HEK293 (cell line): ENCODE measurements at regions not wholly inside any gene's neighbourhood (a gene's known extent, or its start where the extent isn't known, plus 50 kb on each side); places are given as distances from the start of the nearest gene placed in this dataset.

Source experiments
- CTCF ChIA-PET: fragments of 350-600 bp; formaldehyde crosslinking; extraction: SDS; loops from one replicate; lab custom pipeline; 2021; ENCODE audit warnings: antibody characterized with exemption; lab: Yijun Ruan, JAX
- POLR2A ChIA-PET: fragments of 300-600 bp; formaldehyde crosslinking; extraction: SDS; loops from one replicate; lab custom pipeline; 2020; ENCODE audit warnings: antibody characterized with exemption, inconsistent platforms; lab: Yijun Ruan, JAX
- H3K27ac ChIP-seq: fragments of 200-500 bp; sonication (Bioruptor generic); 2 replicates; pipeline ENCODE4 v1.5.1; 2014; ENCODE audit warnings: low read depth, low read length, control low read depth, inconsistent platforms; ENCODE audit errors: extremely low read depth
- H3K36me3 ChIP-seq, 2 experiments: fragments of 200-500 bp in 1 of 2; sonication (Bioruptor generic) in 1 of 2; 1 replicate in 1 of 2; 2 replicates in 1 of 2; pipeline ENCODE4 v1.5.1; 2014 to 2017; ENCODE audit warnings: inconsistent platforms in 2 of 2, low read length in 2 of 2; ENCODE audit not compliant: control insufficient read depth in 2 of 2, insufficient read depth in 1 of 2
- H3K4me1 ChIP-seq: fragments of 200-500 bp; sonication (Bioruptor generic); 2 replicates; pipeline ENCODE4 v1.5.1; 2014; ENCODE audit warnings: mild to moderate bottlenecking, low read length, inconsistent platforms; ENCODE audit not compliant: control insufficient read depth, insufficient read depth
- H3K4me3 ChIP-seq: 2 replicates; pipeline ENCODE4 v1.5.1; 2011; ENCODE audit warnings: low read depth, mild to moderate bottlenecking, control low read depth, low read length, moderate library complexity
- H3K9me3 ChIP-seq: fragments of 200-500 bp; sonication (Bioruptor generic); 2 replicates; pipeline ENCODE4 v1.5.1; 2014; ENCODE audit warnings: low read depth, low read length, inconsistent platforms; ENCODE audit not compliant: control insufficient read depth, insufficient read depth
- BCL11A ChIP-seq: fragments of 450-650 bp; formaldehyde crosslinking; IDR thresholded peaks from 2 replicates; pipeline ENCODE4 v1.5.1; 2016; ENCODE audit warnings: low read depth, missing biosample characterization, missing genetic modification characterization
- EGR2 ChIP-seq: fragments of 450-650 bp; formaldehyde crosslinking; IDR thresholded peaks from 2 replicates; pipeline ENCODE4 v1.5.1; 2016; ENCODE audit warnings: low read depth, missing biosample characterization, missing genetic modification characterization
- MZF1 ChIP-seq: fragments of 450-650 bp; formaldehyde crosslinking; IDR thresholded peaks from 2 replicates; pipeline ENCODE4 v1.5.1; 2017; ENCODE audit warnings: missing biosample characterization, missing genetic modification characterization, borderline replicate concordance
- OSR2 ChIP-seq: fragments of 450-650 bp; formaldehyde crosslinking; IDR thresholded peaks from 2 replicates; pipeline ENCODE4 v1.5.1; 2016; ENCODE audit warnings: missing biosample characterization, missing genetic modification characterization
- SALL2 ChIP-seq: fragments of 450-650 bp; formaldehyde crosslinking; IDR thresholded peaks from 2 replicates; pipeline ENCODE4 v1.5.0; 2017; ENCODE audit warnings: missing biosample characterization, mild to moderate bottlenecking, missing genetic modification characterization, borderline replicate concordance
- SCRT1 ChIP-seq: fragments of 450-650 bp; formaldehyde crosslinking; IDR thresholded peaks from 2 replicates; pipeline ENCODE4 v1.5.1; 2016; ENCODE audit warnings: missing biosample characterization, missing genetic modification characterization, borderline replicate concordance
- WT1 ChIP-seq: fragments of 450-650 bp; formaldehyde crosslinking; IDR thresholded peaks from 2 replicates; pipeline ENCODE4 v1.5.1; 2016; ENCODE audit warnings: missing biosample characterization, missing genetic modification characterization
- ZFP41 ChIP-seq: fragments of 450-650 bp; formaldehyde crosslinking; IDR thresholded peaks from 2 replicates; pipeline ENCODE4 v1.5.1; 2016; ENCODE audit warnings: missing biosample characterization, missing genetic modification characterization, borderline replicate concordance
- ZNF112 ChIP-seq: fragments of 450-650 bp; formaldehyde crosslinking; IDR thresholded peaks from 2 replicates; pipeline ENCODE4 v1.5.0; 2017; ENCODE audit warnings: missing biosample characterization, missing genetic modification characterization
- ZNF184 ChIP-seq: fragments of 450-650 bp; IDR thresholded peaks from 2 replicates; pipeline ENCODE4 v1.5.1; 2018; ENCODE audit warnings: missing biosample characterization, mild to moderate bottlenecking, missing genetic modification characterization
- ZNF19 ChIP-seq: fragments of 450-650 bp; formaldehyde crosslinking; IDR thresholded peaks from 2 replicates; pipeline ENCODE4; 2016; ENCODE audit warnings: missing biosample characterization, missing genetic modification characterization, low read depth
- ZNF266 ChIP-seq: fragments of 450-650 bp; formaldehyde crosslinking; IDR thresholded peaks from 2 replicates; pipeline ENCODE4 v1.5.1; 2016; ENCODE audit warnings: missing biosample characterization, missing genetic modification characterization, low read depth
- ZNF350 ChIP-seq: fragments of 450-650 bp; formaldehyde crosslinking; IDR thresholded peaks from 2 replicates; pipeline ENCODE4 v1.5.0; 2017; ENCODE audit warnings: missing biosample characterization, mild to moderate bottlenecking, missing genetic modification characterization
- ZNF366 ChIP-seq: fragments of 450-650 bp; formaldehyde crosslinking; conservative IDR thresholded peaks from 2 replicates; pipeline ENCODE4 v1.5.1; 2016; ENCODE audit warnings: missing biosample characterization, missing genetic modification characterization
- ZNF37A ChIP-seq: fragments of 450-650 bp; IDR thresholded peaks from 2 replicates; pipeline ENCODE4 v1.5.1; 2018; ENCODE audit warnings: missing biosample characterization, missing genetic modification characterization
- ZNF416 ChIP-seq: fragments of 450-650 bp; formaldehyde crosslinking; IDR thresholded peaks from 2 replicates; pipeline ENCODE4 v1.5.1; 2016; ENCODE audit warnings: missing biosample characterization, missing genetic modification characterization
- ZNF426 ChIP-seq: fragments of 450-650 bp; formaldehyde crosslinking; IDR thresholded peaks from 2 replicates; pipeline ENCODE4 v1.5.1; 2017; ENCODE audit warnings: missing biosample characterization, missing genetic modification characterization, mild to moderate bottlenecking, inconsistent platforms, moderate library complexity
- ZNF449 ChIP-seq: fragments of 450-650 bp; formaldehyde crosslinking; IDR thresholded peaks from 2 replicates; pipeline ENCODE4 v1.5.1; 2017; ENCODE audit warnings: missing biosample characterization, mild to moderate bottlenecking, missing genetic modification characterization, moderate library complexity
- ZNF530 ChIP-seq: fragments of 450-650 bp; formaldehyde crosslinking; IDR thresholded peaks from 2 replicates; pipeline ENCODE4 v1.5.1; 2016; ENCODE audit warnings: low read depth, missing biosample characterization, missing genetic modification characterization
- ZNF623 ChIP-seq: fragments of 450-650 bp; formaldehyde crosslinking; IDR thresholded peaks from 2 replicates; pipeline ENCODE4 v1.5.1; 2016; ENCODE audit warnings: missing biosample characterization, missing genetic modification characterization
- ZNF624 ChIP-seq: fragments of 450-650 bp; formaldehyde crosslinking; IDR thresholded peaks from 2 replicates; pipeline ENCODE4 v1.5.1; 2017; ENCODE audit warnings: missing biosample characterization, missing genetic modification characterization
- ZNF701 ChIP-seq: fragments of 450-650 bp; formaldehyde crosslinking; IDR thresholded peaks from 2 replicates; pipeline ENCODE4 v1.5.1; 2016; ENCODE audit warnings: missing biosample characterization, missing genetic modification characterization
- ZNF785 ChIP-seq: fragments of 450-650 bp; formaldehyde crosslinking; IDR thresholded peaks from 2 replicates; pipeline ENCODE4 v1.5.1; 2016; ENCODE audit warnings: missing biosample characterization, missing genetic modification characterization
- ZNF837 ChIP-seq: fragments of 450-650 bp; formaldehyde crosslinking; IDR thresholded peaks from 2 replicates; pipeline ENCODE4 v1.5.1; 2016; ENCODE audit warnings: missing biosample characterization, missing genetic modification characterization
- TF ChIP-seq, protein P1 (sequence below): fragments of 450-650 bp; formaldehyde crosslinking; IDR thresholded peaks from 2 replicates; pipeline ENCODE4 v1.5.1; 2017; ENCODE audit warnings: missing biosample characterization, missing genetic modification characterization
- TF ChIP-seq, protein P2 (sequence below): fragments of 450-650 bp; formaldehyde crosslinking; IDR thresholded peaks from 2 replicates; pipeline ENCODE4 v1.5.1; 2017; ENCODE audit warnings: missing biosample characterization, missing genetic modification characterization
- TF ChIP-seq, protein P3 (sequence below): fragments of 450-650 bp; formaldehyde crosslinking; IDR thresholded peaks from 2 replicates; pipeline ENCODE4 v1.5.1; 2016; ENCODE audit warnings: missing biosample characterization, missing genetic modification characterization
- TF ChIP-seq, protein P4 (sequence below): fragments of 450-650 bp; formaldehyde crosslinking; IDR thresholded peaks from 2 replicates; pipeline ENCODE4 v1.5.1; 2016; ENCODE audit warnings: missing biosample characterization, missing genetic modification characterization

DNA sequence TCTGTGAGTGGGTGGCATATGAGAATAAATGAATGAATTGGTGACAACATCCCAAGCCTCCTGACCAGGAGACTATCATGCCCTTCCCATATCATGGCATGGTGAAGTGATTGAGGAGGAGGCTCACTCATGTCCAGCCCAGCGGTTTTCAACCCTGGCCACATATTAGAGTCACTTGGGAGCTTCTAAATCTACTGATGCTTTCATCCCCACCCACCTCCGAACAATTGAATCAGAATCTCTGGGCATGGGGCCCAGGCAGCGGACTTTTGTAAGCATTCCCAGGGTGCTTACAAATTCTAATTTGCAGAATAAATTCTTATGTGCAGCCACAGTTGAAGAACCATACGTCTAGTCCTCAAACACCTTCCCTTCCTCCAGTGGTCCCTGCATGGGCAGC, 81.7 kb upstream of the SEC11C start (continued):
- no peak for TF ChIP-seq ZNF350 (tag by site-specific recombination)
- no peak for TF ChIP-seq MZF1 (tag by site-specific recombination)
- TF ChIP-seq ZNF112: no peak
- TF ChIP-seq ZNF701 (tag by site-specific recombination): no peak

DNA sequence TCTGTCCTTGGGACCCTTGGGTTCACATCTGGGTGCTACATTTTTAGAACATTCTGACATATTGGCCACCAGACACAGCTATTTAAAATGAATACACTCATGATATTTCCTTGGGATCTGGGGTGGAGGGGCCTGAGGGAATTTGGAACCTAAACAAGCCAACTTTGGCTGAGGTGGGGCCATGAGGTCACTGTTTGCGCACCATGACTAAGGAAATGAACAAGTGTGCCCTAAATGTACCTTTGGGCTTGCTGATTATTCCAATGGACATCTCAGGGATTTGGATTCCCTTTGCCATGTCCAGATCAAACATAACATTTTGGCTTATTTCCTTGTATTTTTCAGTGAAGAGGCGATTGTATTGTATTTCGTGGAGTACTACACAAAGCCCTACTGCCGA, 80.5 kb upstream of the SEC11C start:
- no peak for TF ChIP-seq ZNF449 (tag by site-specific recombination)
- no peak for TF ChIP-seq ZNF416 (tag by site-specific recombination)
- no peak for TF ChIP-seq ZNF19 (tag by site-specific recombination)
- TF ChIP-seq, protein P1, sequence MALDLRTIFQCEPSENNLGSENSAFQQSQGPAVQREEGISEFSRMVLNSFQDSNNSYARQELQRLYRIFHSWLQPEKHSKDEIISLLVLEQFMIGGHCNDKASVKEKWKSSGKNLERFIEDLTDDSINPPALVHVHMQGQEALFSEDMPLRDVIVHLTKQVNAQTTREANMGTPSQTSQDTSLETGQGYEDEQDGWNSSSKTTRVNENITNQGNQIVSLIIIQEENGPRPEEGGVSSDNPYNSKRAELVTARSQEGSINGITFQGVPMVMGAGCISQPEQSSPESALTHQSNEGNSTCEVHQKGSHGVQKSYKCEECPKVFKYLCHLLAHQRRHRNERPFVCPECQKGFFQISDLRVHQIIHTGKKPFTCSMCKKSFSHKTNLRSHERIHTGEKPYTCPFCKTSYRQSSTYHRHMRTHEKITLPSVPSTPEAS (tag by site-specific recombination): no peak
- TF ChIP-seq, protein P2, sequence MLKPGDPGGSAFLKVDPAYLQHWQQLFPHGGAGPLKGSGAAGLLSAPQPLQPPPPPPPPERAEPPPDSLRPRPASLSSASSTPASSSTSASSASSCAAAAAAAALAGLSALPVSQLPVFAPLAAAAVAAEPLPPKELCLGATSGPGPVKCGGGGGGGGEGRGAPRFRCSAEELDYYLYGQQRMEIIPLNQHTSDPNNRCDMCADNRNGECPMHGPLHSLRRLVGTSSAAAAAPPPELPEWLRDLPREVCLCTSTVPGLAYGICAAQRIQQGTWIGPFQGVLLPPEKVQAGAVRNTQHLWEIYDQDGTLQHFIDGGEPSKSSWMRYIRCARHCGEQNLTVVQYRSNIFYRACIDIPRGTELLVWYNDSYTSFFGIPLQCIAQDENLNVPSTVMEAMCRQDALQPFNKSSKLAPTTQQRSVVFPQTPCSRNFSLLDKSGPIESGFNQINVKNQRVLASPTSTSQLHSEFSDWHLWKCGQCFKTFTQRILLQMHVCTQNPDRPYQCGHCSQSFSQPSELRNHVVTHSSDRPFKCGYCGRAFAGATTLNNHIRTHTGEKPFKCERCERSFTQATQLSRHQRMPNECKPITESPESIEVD (tag by site-specific recombination): no peak
- no peak for TF ChIP-seq ZNF266 (tag by site-specific recombination)
- TF ChIP-seq SCRT1 (tag by site-specific recombination): no peak
- TF ChIP-seq, all 188 proteins: peak for 0
- no peaks in the 10 kb centered on the region for H3K9me3 ChIP-seq
- H3K4me1 ChIP-seq: peaks cover 14% of the 10 kb centered on the region
- no peak overlapping the region for H3K27ac ChIP-seq
- ChIA-PET CTCF (interaction anchor here (0.6 to 4.8 kb wide), 7 partner anchors 7 to 344 kb away, joined by 3 to 57 read pairs (median 8); no protein-coding TSS in a partner anchor), POLR2A (no interaction called here)
- H3K36me3 ChIP-seq: no peaks in the 10 kb centered on the region
- no peak overlapping the region for H3K4me3 ChIP-seq

- TF ChIP-seq EGR2 (tag by site-specific recombination): no peak
- TF ChIP-seq, protein P3, sequence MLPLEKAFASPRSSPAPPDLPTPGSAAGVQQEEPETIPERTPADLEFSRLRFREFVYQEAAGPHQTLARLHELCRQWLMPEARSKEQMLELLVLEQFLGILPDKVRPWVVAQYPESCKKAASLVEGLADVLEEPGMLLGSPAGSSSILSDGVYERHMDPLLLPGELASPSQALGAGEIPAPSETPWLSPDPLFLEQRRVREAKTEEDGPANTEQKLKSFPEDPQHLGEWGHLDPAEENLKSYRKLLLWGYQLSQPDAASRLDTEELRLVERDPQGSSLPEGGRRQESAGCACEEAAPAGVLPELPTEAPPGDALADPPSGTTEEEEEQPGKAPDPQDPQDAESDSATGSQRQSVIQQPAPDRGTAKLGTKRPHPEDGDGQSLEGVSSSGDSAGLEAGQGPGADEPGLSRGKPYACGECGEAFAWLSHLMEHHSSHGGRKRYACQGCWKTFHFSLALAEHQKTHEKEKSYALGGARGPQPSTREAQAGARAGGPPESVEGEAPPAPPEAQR: no peak
- TF ChIP-seq ZNF837 (tag by site-specific recombination): no peak
- TF ChIP-seq OSR2 (tag by site-specific recombination): no peak
- no peak for TF ChIP-seq ZNF184 (tag by site-specific recombination)
- TF ChIP-seq ZNF37A (tag by site-specific recombination): no peak
- no peak for TF ChIP-seq SALL2 (tag by site-specific recombination)
- TF ChIP-seq ZNF785 (tag by site-specific recombination): no peak
- TF ChIP-seq BCL11A (tag by site-specific recombination): no peak
- no peak for TF ChIP-seq ZNF266 (tag by site-specific recombination)
- TF ChIP-seq WT1 (tag by site-specific recombination): no peak
- no peak for TF ChIP-seq ZFP41 (tag by site-specific recombination)
- no peak for TF ChIP-seq ZNF624 (tag by site-specific recombination)
- TF ChIP-seq ZNF366 (tag by site-specific recombination): no peak
- no peak for TF ChIP-seq ZNF623 (tag by site-specific recombination)
- no peak for TF ChIP-seq ZNF426 (tag by site-specific recombination)
- TF ChIP-seq, protein P4, sequence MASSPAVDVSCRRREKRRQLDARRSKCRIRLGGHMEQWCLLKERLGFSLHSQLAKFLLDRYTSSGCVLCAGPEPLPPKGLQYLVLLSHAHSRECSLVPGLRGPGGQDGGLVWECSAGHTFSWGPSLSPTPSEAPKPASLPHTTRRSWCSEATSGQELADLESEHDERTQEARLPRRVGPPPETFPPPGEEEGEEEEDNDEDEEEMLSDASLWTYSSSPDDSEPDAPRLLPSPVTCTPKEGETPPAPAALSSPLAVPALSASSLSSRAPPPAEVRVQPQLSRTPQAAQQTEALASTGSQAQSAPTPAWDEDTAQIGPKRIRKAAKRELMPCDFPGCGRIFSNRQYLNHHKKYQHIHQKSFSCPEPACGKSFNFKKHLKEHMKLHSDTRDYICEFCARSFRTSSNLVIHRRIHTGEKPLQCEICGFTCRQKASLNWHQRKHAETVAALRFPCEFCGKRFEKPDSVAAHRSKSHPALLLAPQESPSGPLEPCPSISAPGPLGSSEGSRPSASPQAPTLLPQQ (tag by site-specific recombination): no peak
- no peak for TF ChIP-seq ZNF701 (tag by site-specific recombination)
- TF ChIP-seq ZNF530 (tag by site-specific recombination): no peak
- TF ChIP-seq, all 188 proteins: peak for 0
- POLR2A ChIA-PET: no interaction called here
- CTCF ChIA-PET: interaction anchor here (1.0 to 4.8 kb wide), 3 partner anchors 10 to 292 kb away, joined by 5 to 57 read pairs (median 8); no protein-coding TSS in a partner anchor
These were observed 79.1 kb upstream of the SEC11C start for GRCh38 chr18:59060551-59060950.

More at GRCh38 chr18:59060551-59060950, 79.1 kb upstream of the SEC11C start:
- Histone ChIP-seq H3K27ac (no peak overlapping the region), H3K36me3 (no peaks in the 10 kb centered on the region), H3K4me3 (no peak overlapping the region), H3K4me1 (peaks cover 7% of the 10 kb centered on the region; the same call in 1 of the 2 replicates), H3K9me3 (no peaks in the 10 kb centered on the region)
